IPS-18c (cell line): ENCODE measurements at regions not wholly inside any gene's neighbourhood (a gene's known extent, or its start where the extent isn't known, plus 50 kb on each side); places are given as distances from the start of the nearest gene placed in this dataset.

ENCODE experiments used
- H3K4me3 ChIP-seq: 2 replicates; pipeline ENCODE4 v1.7.0; 2013; ENCODE audit warnings: low read depth, mild to moderate bottlenecking, low read length, moderate library complexity; ENCODE audit not compliant: insufficient read depth
- H3K9me3 ChIP-seq: one replicate; pipeline ENCODE4 v1.6.1; 2013; ENCODE audit warnings: mild to moderate bottlenecking, low read length, moderate library complexity; ENCODE audit not compliant: control insufficient read depth, insufficient read depth

GRCh38 chr2:22600156-22600555, 784.8 kb upstream of the KLHL29 start:
- H3K4me3 ChIP-seq: no peak overlapping the region
- no peaks in the 10 kb centered on the region for H3K9me3 ChIP-seq

GRCh38 chr2:22600999-22601398, 784.0 kb upstream of the KLHL29 start:
- no peaks in the 10 kb centered on the region for H3K9me3 ChIP-seq
- H3K4me3 ChIP-seq: no peak overlapping the region

GRCh38 chr2:22604136-22604535, 780.8 kb upstream of the KLHL29 start:
- H3K9me3 ChIP-seq: no peaks in the 10 kb centered on the region
- no peak overlapping the region for H3K4me3 ChIP-seq

- Histone ChIP-seq H3K9me3 (no peaks in the 10 kb centered on the region), H3K4me3 (no peak overlapping the region)
Measured at GRCh38 chr2:22616031-22616430, 768.9 kb upstream of the KLHL29 start.

- Histone ChIP-seq H3K4me3 (no peak overlapping the region), H3K9me3 (no peaks in the 10 kb centered on the region)
Measured at GRCh38 chr2:22623620-22624019, 761.4 kb upstream of the KLHL29 start.

- Histone ChIP-seq H3K4me3 (no peak overlapping the region), H3K9me3 (no peaks in the 10 kb centered on the region)
Measured at GRCh38 chr2:22626621-22627020, 758.4 kb upstream of the KLHL29 start.

GRCh38 chr2:22628221-22628620, 756.8 kb upstream of the KLHL29 start:
- H3K9me3 ChIP-seq: no peaks in the 10 kb centered on the region
- H3K4me3 ChIP-seq: no peak overlapping the region

GRCh38 chr2:22628906-22629305, 756.1 kb upstream of the KLHL29 start:
- H3K9me3 ChIP-seq: no peaks in the 10 kb centered on the region
- no peak overlapping the region for H3K4me3 ChIP-seq

- no peak overlapping the region for H3K4me3 ChIP-seq
- no peaks in the 10 kb centered on the region for H3K9me3 ChIP-seq
Measured at GRCh38 chr2:22634167-22634566, 750.8 kb upstream of the KLHL29 start.

GRCh38 chr2:22656426-22656825, 728.6 kb upstream of the KLHL29 start:
- no peak overlapping the region for H3K4me3 ChIP-seq

GRCh38 chr2:22673529-22673928, 711.5 kb upstream of the KLHL29 start:
- Histone ChIP-seq H3K9me3 (peaks cover 3% of the 10 kb centered on the region), H3K4me3 (no peak overlapping the region)

More at GRCh38 chr2:22656426-22656825, 728.6 kb upstream of the KLHL29 start:
- H3K9me3 ChIP-seq: peaks cover 2% of the 10 kb centered on the region

GRCh38 chr2:22683914-22684313, 701.1 kb upstream of the KLHL29 start:
- Histone ChIP-seq H3K4me3 (no peak overlapping the region), H3K9me3 (no peaks in the 10 kb centered on the region)

- no peak overlapping the region for H3K4me3 ChIP-seq
- H3K9me3 ChIP-seq: no peaks in the 10 kb centered on the region
Measured at GRCh38 chr2:22690096-22690495, 694.9 kb upstream of the KLHL29 start.

- Histone ChIP-seq H3K4me3 (no peak overlapping the region), H3K9me3 (no peaks in the 10 kb centered on the region)
Measured at GRCh38 chr2:22691666-22692065, 693.3 kb upstream of the KLHL29 start.

GRCh38 chr2:22692746-22693145, 692.2 kb upstream of the KLHL29 start:
- Histone ChIP-seq H3K4me3 (no peak overlapping the region), H3K9me3 (no peaks in the 10 kb centered on the region)

- no peaks in the 10 kb centered on the region for H3K9me3 ChIP-seq
- H3K4me3 ChIP-seq: no peak overlapping the region
Measured at GRCh38 chr2:22694300-22694699, 690.7 kb upstream of the KLHL29 start.

GRCh38 chr2:22694856-22695255, 690.1 kb upstream of the KLHL29 start:
- Histone ChIP-seq H3K9me3 (no peaks in the 10 kb centered on the region), H3K4me3 (no peak overlapping the region)

GRCh38 chr2:22697054-22697788, 687.8 kb upstream of the KLHL29 start:
- Histone ChIP-seq H3K4me3 (no peak overlapping the region), H3K9me3 (no peaks in the 10 kb centered on the region)

GRCh38 chr2:22701561-22702160, 683.3 kb upstream of the KLHL29 start:
- Histone ChIP-seq H3K9me3 (no peaks in the 10 kb centered on the region), H3K4me3 (no peak overlapping the region)
